22Rv1 (cell line): ENCODE measurements at regions not wholly inside any gene's neighbourhood (a gene's known extent, or its start where the extent isn't known, plus 50 kb on each side); places are given as distances from the start of the nearest gene placed in this dataset.

ENCODE experiments used
- CTCF ChIP-seq: fragments of 450-650 bp; IDR thresholded peaks from 2 replicates; pipeline ENCODE4 v1.5.1; 2017; ENCODE audit warnings: mild to moderate bottlenecking
- ZFX ChIP-seq: fragments of 450-650 bp; IDR thresholded peaks from 2 replicates; pipeline ENCODE4 v1.6.1; 2017; ENCODE audit warnings: antibody characterized with exemption, borderline replicate concordance

- no peak for TF ChIP-seq CTCF
- TF ChIP-seq ZFX = no peak
Observed at GRCh38 chr14:61145034-61145902, 135.9 kb downstream of the TMEM30B start.
